Fibroblast of pulmonary artery (primary cell): ENCODE measurements at regions not wholly inside any gene's neighbourhood (a gene's known extent, or its start where the extent isn't known, plus 50 kb on each side); places are given as distances from the start of the nearest gene placed in this dataset.
A peak's percentile ranks its signal among the peaks of the same experiment; 100 is the strongest.

ENCODE experiments used
- DNase-seq: peaks from one replicate; pipeline ENCODE4 v3.0.0-alpha.2; 2010; ENCODE audit warnings: low read depth
- H3K4me3 ChIP-seq: replicated peaks from 2 replicates; pipeline ENCODE4 v1.5.1; 2011; ENCODE audit warnings: low read depth, mild to moderate bottlenecking, control low read depth, low read length, moderate library complexity
- TF ChIP-seq, protein P1 (sequence below): IDR thresholded peaks from 2 replicates; pipeline ENCODE4 v1.5.1; 2011; ENCODE audit warnings: mild to moderate bottlenecking, control low read depth, low read length, inconsistent platforms; ENCODE audit errors: missing control alignments

DNA sequence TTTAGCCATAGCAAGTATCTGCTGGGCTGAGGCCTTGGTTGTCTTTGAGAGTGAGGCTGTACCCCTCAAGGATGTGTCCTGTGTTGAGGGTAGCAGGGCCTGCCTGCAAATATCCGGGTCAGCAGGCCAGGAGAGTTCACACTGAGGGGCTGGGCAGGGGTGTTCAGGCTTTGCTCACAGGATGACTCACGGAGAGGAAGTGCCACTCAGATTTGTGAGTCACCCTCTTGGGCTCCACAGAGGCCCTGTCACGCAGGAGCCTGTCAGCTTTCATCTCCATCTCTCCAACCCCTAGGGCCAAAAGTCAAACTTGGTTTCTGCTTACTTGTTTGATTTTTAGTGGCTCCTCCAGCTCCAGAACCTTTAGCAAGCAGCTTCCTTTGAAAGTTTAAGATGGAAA lies 211.5 kb downstream of the SEC61B start:
- TF ChIP-seq, protein P1, sequence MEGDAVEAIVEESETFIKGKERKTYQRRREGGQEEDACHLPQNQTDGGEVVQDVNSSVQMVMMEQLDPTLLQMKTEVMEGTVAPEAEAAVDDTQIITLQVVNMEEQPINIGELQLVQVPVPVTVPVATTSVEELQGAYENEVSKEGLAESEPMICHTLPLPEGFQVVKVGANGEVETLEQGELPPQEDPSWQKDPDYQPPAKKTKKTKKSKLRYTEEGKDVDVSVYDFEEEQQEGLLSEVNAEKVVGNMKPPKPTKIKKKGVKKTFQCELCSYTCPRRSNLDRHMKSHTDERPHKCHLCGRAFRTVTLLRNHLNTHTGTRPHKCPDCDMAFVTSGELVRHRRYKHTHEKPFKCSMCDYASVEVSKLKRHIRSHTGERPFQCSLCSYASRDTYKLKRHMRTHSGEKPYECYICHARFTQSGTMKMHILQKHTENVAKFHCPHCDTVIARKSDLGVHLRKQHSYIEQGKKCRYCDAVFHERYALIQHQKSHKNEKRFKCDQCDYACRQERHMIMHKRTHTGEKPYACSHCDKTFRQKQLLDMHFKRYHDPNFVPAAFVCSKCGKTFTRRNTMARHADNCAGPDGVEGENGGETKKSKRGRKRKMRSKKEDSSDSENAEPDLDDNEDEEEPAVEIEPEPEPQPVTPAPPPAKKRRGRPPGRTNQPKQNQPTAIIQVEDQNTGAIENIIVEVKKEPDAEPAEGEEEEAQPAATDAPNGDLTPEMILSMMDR: no peak
- peak; percentile 63 for DNase-seq
- H3K4me3 ChIP-seq: no peak overlapping the region

DNA sequence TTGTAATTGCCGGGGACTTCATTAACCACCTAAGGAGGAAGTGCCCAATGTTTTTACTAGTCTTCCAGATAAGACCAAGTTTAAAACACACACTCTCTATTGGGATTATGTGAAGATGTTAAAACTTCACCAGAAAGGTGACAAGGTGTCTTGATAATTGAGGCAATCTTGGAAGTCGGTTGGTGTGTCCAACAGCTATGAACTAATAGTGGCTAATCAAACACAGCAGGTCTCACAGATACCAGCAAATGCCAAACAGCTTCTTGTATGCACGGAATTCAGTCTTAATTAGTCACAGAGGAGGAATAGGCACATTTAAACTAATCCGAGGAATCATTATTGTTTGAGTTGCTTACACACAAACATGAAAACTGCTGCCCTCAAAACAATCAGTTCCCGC lies 214.5 kb downstream of the SEC61B start:
- TF ChIP-seq, protein P1: no peak
- H3K4me3 ChIP-seq: no peak overlapping the region
- DNase-seq: no peak

DNA sequence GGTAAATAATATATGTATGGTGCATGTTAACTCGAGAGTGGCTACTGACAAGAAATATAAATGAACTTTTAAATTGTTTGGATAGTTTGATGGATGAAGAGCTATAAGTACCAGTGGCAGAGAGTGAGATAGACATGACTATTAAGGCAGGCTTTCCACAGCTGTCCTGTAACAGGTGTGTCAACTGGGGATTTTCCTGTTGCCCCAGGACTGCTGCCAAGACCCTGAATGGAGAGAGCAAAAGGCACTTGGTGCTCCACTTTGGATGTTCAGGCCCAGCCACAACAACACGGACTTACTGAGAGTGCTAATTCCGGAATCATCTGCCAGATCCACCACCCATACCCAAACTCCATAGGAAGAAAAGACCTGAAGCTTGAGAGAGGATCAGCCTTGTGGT lies 215.1 kb downstream of the SEC61B start:
- no peak for DNase-seq
- H3K4me3 ChIP-seq: no peak overlapping the region
- TF ChIP-seq, protein P1: no peak

DNA sequence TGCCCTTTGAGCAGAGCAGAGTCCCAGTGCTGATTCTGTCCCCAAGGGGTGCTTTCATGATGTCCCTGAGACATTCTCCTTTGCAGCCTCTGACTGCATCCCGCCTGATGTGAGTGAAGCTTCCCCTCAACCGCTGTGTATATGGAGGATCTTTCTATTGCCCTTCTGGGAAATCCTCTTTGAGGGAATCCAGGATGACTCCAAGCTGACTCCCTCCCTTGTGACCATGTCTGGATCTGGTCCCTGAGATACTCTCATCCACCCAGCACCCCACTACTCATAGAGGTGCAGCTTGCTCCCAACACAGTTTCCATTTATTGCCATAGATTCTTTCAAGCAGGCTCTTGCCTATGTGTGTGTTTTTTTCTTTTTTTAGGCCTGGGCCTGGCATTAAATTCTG lies 216.5 kb downstream of the SEC61B start:
- TF ChIP-seq, protein P1: no peak
- H3K4me3 ChIP-seq: no peak overlapping the region
- no peak for DNase-seq

DNA sequence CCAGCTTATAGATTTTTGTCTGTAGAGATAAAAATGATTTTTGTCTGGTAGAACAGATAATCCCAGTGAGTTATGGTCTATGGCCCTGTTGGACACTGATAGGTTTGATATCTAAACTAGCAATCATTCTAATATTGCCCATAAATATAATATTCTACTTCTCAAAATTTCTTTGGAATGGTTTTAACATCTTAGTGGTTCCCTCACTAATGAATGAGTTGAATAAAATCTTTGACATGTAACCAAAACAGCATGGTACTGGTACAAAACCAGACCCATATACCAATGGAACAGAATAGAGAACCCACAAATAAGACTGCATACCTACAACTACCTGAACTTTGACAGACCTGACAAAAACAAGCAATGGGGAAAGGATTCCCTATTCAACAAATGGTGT lies 219.7 kb downstream of the SEC61B start:
- no peak for DNase-seq
- TF ChIP-seq, protein P1: no peak
- no peak overlapping the region for H3K4me3 ChIP-seq

DNA sequence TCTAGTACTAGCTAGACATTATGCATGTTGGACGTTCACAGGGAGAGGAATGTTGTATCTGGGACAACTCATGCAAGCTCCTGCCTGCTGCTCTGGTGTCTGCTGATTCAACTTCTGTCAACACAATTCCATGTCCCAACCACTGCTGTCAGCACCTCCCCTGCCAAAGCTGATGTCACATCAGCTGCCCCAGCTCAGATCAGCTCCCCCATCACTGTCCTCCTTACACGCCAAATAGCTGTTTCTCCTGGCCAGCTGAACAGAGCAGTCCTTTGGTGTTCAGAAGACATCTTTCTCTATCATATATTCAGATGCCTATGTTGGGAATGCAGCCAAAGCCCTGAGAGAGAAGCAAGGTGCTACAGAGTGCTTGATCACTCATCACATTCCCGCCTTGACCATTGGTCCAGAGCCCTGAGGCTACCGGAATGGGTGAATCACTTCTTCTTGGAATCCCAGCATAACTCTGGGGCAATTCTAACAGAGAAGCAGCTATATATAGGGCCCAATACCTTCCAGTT lies 223.3 kb downstream of the SEC61B start:
- no peak overlapping the region for H3K4me3 ChIP-seq
- TF ChIP-seq, protein P1: no peak
- DNase-seq: peak; percentile 83

DNA sequence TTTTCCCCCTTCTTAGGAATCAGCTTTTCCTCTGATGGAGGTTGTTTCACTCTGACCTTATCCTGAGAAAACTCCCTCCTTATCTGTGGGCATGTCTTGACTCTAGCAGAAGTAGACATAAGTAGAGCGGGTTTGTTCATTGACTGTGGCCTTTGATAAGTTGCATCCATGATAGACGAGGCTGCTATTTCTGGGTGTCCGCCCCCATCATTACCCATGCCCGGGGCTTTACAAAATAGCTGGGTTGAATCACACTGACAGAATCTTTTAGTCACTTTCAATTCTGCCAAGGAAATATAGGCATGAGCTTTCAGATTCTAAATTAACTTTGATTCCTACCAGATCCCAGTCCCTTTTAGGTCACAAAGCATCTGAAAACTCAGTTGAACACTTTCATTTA lies 223.8 kb downstream of the SEC61B start:
- TF ChIP-seq, protein P1: no peak
- H3K4me3 ChIP-seq: no peak overlapping the region

More for the DNA sequence above, 223.8 kb downstream of the SEC61B start:
- DNase-seq: no peak
